Activated B cell treated with CpG ODN at 0.5 μM for 24 hours (primary cell): ENCODE measurements at regions not wholly inside any gene's neighbourhood (a gene's known extent, or its start where the extent isn't known, plus 50 kb on each side); places are given as distances from the start of the nearest gene placed in this dataset.
"Not testable (repeated sequence)": the region's sequence is repeated elsewhere in the genome, so short reads cannot be mapped to it uniquely, and the experiment has no call there.

Experiments used
- ATAC-seq: fragments of 200-7000 bp; cut with Tn5 transposase; one replicate; pipeline ENCODE4 v1.10.0; 2021; ENCODE audit warnings: low read depth, mild to moderate bottlenecking, moderate library complexity
- CTCF ChIA-PET: fragments of 350-600 bp; sonication (Branson Sonifier 250); formaldehyde crosslinking; loops from one replicate; lab custom pipeline; 2021; ENCODE audit warnings: antibody characterized with exemption; lab: Charles Lee
- POLR2A ChIA-PET: fragments of 350-600 bp; sonication (Branson Sonifier 250); formaldehyde crosslinking; loops from one replicate; lab custom pipeline; 2021; ENCODE audit warnings: antibody characterized with exemption; lab: Charles Lee
- DNase-seq: peaks from one replicate; pipeline ENCODE4 v3.0.0; 2022
- H3K27ac Mint-ChIP-seq: one replicate; pipeline ENCODE4 v1.8.0; 2020; ENCODE audit warnings: mixed read lengths
- H3K27me3 Mint-ChIP-seq: one replicate; pipeline ENCODE4 v1.8.0; 2021; ENCODE audit warnings: mixed read lengths
- H3K36me3 Mint-ChIP-seq: one replicate; pipeline ENCODE4 v1.8.0; 2021; ENCODE audit warnings: low read depth, mixed read lengths
- H3K4me1 Mint-ChIP-seq: one replicate; pipeline ENCODE4 v1.8.0; 2021; ENCODE audit warnings: mixed read lengths
- H3K4me3 Mint-ChIP-seq: one replicate; pipeline ENCODE4 v1.8.0; 2020; ENCODE audit warnings: mild to moderate bottlenecking, mixed read lengths
- H3K9me3 Mint-ChIP-seq: one replicate; pipeline ENCODE4 v1.8.0; 2020; ENCODE audit warnings: mixed read lengths
- CTCF ChIP-seq: fragments of 200-600 bp; IDR thresholded peaks from one replicate; pipeline ENCODE4 v1.8.0; 2022; ENCODE audit warnings: antibody characterized with exemption, mild to moderate bottlenecking
- intact Hi-C: fragments of 100-400 bp; cut with micrococcal nuclease; formaldehyde crosslinking; loops from one replicate; pipeline ENCODE4 v1.15.1; 2024

- POLR2A ChIA-PET: no interaction called here
- no peak overlapping the region for H3K4me3 Mint-ChIP-seq
- CTCF ChIA-PET: no interaction called here
- intact Hi-C loops: no loop called here
- H3K4me1 Mint-ChIP-seq: no peaks in the 10 kb centered on the region
- no peak for ATAC-seq
- H3K36me3 Mint-ChIP-seq: no peaks in the 10 kb centered on the region
- no peak for DNase-seq
- H3K27me3 Mint-ChIP-seq: no peaks in the 10 kb centered on the region
- TF ChIP-seq CTCF: no peak
- H3K9me3 Mint-ChIP-seq: no peaks in the 10 kb centered on the region
- H3K27ac Mint-ChIP-seq: no peak overlapping the region
Measured at GRCh38 chr18:21979171-21979560, 190.2 kb upstream of the GATA6 start.

GRCh38 chr18:21979759-21980158 is 189.6 kb upstream of the GATA6 start:
- H3K27me3 Mint-ChIP-seq: no peaks in the 10 kb centered on the region
- CTCF ChIA-PET: no interaction called here

GRCh38 chr18:21980744-21981143 is 188.6 kb upstream of the GATA6 start:
- Mint-ChIP-seq H3K27ac (no peak overlapping the region), H3K4me1 (no peaks in the 10 kb centered on the region), H3K4me3 (no peak overlapping the region), H3K9me3 (no peaks in the 10 kb centered on the region), H3K27me3 (no peaks in the 10 kb centered on the region), H3K36me3 (no peaks in the 10 kb centered on the region)
- intact Hi-C loops: no loop called here
- CTCF ChIA-PET: no interaction called here
- POLR2A ChIA-PET: no interaction called here
- DNase-seq (no peak), ATAC-seq (no peak)
- no peak for TF ChIP-seq CTCF

More at GRCh38 chr18:21979759-21980158, 189.6 kb upstream of the GATA6 start:
- Mint-ChIP-seq H3K4me1 (no peaks in the 10 kb centered on the region), H3K4me3 (no peak overlapping the region), H3K9me3 (no peaks in the 10 kb centered on the region), H3K27ac (no peak overlapping the region), H3K36me3 (no peaks in the 10 kb centered on the region)
- ATAC-seq (no peak), DNase-seq (no peak)
- intact Hi-C loops: no loop called here
- POLR2A ChIA-PET: no interaction called here
- TF ChIP-seq CTCF: no peak

GRCh38 chr18:21981489-21981888 is 187.9 kb upstream of the GATA6 start:
- H3K4me3 Mint-ChIP-seq, H3K36me3 Mint-ChIP-seq, DNase-seq, CTCF ChIA-PET, ATAC-seq, H3K4me1 Mint-ChIP-seq, intact Hi-C loops, POLR2A ChIA-PET, H3K9me3 Mint-ChIP-seq, H3K27ac Mint-ChIP-seq, H3K27me3 Mint-ChIP-seq: not testable (repeated sequence)

GRCh38 chr18:21991081-21991534 is 178.3 kb upstream of the GATA6 start:
- TF ChIP-seq CTCF: no peak

GRCh38 chr18:21991886-21992285 is 177.5 kb upstream of the GATA6 start:
- CTCF ChIA-PET: no interaction called here

More at GRCh38 chr18:21991081-21991534, 178.3 kb upstream of the GATA6 start:
- no peak overlapping the region for H3K4me3 Mint-ChIP-seq
- no peaks in the 10 kb centered on the region for H3K4me1 Mint-ChIP-seq
- no peak for ATAC-seq
- H3K27ac Mint-ChIP-seq: no peak overlapping the region
- no peaks in the 10 kb centered on the region for H3K36me3 Mint-ChIP-seq
- POLR2A ChIA-PET: no interaction called here
- intact Hi-C loops: loop anchor here (10.0 kb wide), 1 partner anchor 714 kb away; no protein-coding TSS in a partner anchor
- CTCF ChIA-PET: no interaction called here
- peaks cover 5% of the 10 kb centered on the region for H3K9me3 Mint-ChIP-seq
- peaks cover 2% of the 10 kb centered on the region for H3K27me3 Mint-ChIP-seq
- no peak for DNase-seq

More at GRCh38 chr18:21991886-21992285, 177.5 kb upstream of the GATA6 start:
- POLR2A ChIA-PET: no interaction called here
- no peak overlapping the region for H3K27ac Mint-ChIP-seq
- DNase-seq (no peak), ATAC-seq (no peak)
- no peak for TF ChIP-seq CTCF
- H3K9me3 Mint-ChIP-seq: peaks cover 5% of the 10 kb centered on the region
- H3K27me3 Mint-ChIP-seq: peaks cover 2% of the 10 kb centered on the region
- no peak overlapping the region for H3K4me3 Mint-ChIP-seq
- H3K36me3 Mint-ChIP-seq: no peaks in the 10 kb centered on the region
- intact Hi-C loops: loop anchor here (10.0 kb wide), 1 partner anchor 713 kb away; no protein-coding TSS in a partner anchor
- H3K4me1 Mint-ChIP-seq: no peaks in the 10 kb centered on the region
